Type B pancreatic cell (in vitro differentiated cells): ENCODE measurements at regions not wholly inside any gene's neighbourhood (a gene's known extent, or its start where the extent isn't known, plus 50 kb on each side); places are given as distances from the start of the nearest gene placed in this dataset.

ENCODE experiments used
- DNase-seq: peaks from one replicate; pipeline ENCODE4 v3.0.0; 2021; ENCODE audit warnings: mixed read lengths; ENCODE audit not compliant: unreplicated experiment; ENCODE audit errors: extremely low spot score
- H3K27ac Mint-ChIP-seq: 2 replicates; pipeline ENCODE4 v1.8.0; 2021; ENCODE audit warnings: mild to moderate bottlenecking, mixed read lengths
- H3K27me3 Mint-ChIP-seq: 2 replicates; pipeline ENCODE4 v1.8.0; 2021; ENCODE audit warnings: mixed read lengths
- H3K36me3 Mint-ChIP-seq: 2 replicates; pipeline ENCODE4 v1.8.0; 2021; ENCODE audit warnings: mixed read lengths
- H3K4me1 Mint-ChIP-seq: one replicate; pipeline ENCODE4 v1.8.0; 2021; ENCODE audit warnings: mixed read lengths; ENCODE audit not compliant: unreplicated experiment
- H3K4me3 Mint-ChIP-seq: 2 replicates; pipeline ENCODE4 v1.8.0; 2021; ENCODE audit warnings: mild to moderate bottlenecking, mixed read lengths
- H3K9me3 Mint-ChIP-seq: 2 replicates; pipeline ENCODE4 v1.8.0; 2021; ENCODE audit warnings: mixed read lengths
- TF ChIP-seq, protein P1 (sequence below): fragments of 200-600 bp; sonication (generic); conservative IDR thresholded peaks from 2 replicates; pipeline ENCODE4 v1.5.0; 2021; ENCODE audit warnings: antibody characterized with exemption, mild to moderate bottlenecking

DNA sequence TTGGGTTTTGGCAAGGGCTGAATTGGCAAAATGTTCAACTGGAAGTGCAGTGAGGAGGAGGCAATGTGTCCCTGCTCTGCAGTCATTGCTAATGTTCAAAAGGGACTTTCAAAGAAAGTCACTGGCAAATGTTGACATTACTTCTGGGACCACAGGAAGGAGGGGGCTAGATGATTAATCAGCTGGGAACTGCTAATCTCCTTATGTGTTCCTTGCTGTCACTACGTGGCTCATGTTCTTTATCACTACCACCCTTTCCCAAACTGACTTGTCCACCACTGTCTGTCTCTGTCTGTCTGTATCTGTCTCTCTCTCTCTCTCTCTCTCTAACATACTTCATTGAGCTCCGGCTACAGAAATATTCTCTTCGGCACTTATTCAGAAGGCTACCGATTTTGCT, 86.9 kb upstream of the MTPN start:
- DNase-seq: no peak
- TF ChIP-seq, protein P1, sequence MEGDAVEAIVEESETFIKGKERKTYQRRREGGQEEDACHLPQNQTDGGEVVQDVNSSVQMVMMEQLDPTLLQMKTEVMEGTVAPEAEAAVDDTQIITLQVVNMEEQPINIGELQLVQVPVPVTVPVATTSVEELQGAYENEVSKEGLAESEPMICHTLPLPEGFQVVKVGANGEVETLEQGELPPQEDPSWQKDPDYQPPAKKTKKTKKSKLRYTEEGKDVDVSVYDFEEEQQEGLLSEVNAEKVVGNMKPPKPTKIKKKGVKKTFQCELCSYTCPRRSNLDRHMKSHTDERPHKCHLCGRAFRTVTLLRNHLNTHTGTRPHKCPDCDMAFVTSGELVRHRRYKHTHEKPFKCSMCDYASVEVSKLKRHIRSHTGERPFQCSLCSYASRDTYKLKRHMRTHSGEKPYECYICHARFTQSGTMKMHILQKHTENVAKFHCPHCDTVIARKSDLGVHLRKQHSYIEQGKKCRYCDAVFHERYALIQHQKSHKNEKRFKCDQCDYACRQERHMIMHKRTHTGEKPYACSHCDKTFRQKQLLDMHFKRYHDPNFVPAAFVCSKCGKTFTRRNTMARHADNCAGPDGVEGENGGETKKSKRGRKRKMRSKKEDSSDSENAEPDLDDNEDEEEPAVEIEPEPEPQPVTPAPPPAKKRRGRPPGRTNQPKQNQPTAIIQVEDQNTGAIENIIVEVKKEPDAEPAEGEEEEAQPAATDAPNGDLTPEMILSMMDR: no peak
- Mint-ChIP-seq H3K27ac (no peak overlapping the region), H3K9me3 (peaks cover under 1% of the 10 kb centered on the region), H3K36me3 (peaks cover 4% of the 10 kb centered on the region), H3K4me3 (no peak overlapping the region), H3K27me3 (peaks cover 4% of the 10 kb centered on the region), H3K4me1 (peaks cover 18% of the 10 kb centered on the region)

DNA sequence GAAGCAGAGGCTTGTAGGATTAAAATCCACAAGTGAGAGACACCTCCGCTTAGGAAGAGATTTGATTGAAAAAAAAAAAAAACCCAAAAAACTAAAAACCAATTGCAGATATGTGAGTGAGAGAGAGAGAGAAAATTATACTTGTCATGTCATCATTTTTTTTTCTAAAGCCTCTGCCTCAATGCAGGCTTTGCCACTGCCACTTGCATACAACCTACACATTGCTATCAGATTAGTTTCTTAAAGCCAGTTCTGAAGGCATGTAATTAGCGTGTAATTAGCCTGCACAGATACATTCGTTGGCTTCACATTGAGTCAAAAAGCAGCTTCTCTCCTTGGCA, 86.1 kb upstream of the MTPN start:
- Mint-ChIP-seq H3K4me1 (peaks cover 26% of the 10 kb centered on the region), H3K27me3 (peaks cover 4% of the 10 kb centered on the region), H3K4me3 (no peak overlapping the region), H3K9me3 (peaks cover 4% of the 10 kb centered on the region), H3K36me3 (peaks cover 4% of the 10 kb centered on the region), H3K27ac (no peak overlapping the region)
- no peak for DNase-seq
- TF ChIP-seq, protein P1: no peak

DNA sequence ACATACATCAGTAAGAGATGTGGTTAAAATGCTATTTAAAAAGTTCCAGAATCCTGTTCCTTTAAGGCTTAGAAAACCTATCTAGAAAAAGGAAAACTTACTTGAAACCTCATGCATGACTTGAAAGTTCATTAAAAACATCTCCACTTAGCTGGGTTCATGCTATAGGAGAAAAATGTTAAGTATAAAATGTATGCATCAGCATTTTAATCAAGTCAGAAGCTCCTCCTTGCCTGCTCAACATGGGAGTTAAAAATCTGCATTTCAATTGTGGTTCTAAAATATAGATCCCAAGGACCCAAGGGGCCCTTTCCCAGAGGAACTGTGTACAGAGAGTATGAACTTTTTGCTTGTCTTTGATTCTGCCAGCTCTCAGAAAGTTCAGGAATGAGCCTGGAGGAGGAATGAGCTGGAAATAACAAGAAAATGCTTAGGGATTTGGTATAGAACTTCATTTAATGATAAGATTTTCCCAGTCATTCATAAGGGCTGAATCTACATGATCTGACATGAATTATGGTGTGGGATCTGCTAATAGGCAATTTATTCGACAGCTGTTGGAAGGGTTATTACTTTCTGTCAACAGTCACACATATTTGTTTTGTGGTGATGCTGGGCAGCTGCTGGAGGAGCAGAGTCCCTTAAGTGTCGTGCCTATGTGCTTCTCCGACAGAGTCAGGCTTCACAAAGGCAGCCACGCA, 85.6 kb upstream of the MTPN start:
- Mint-ChIP-seq H3K4me1 (peaks cover 30% of the 10 kb centered on the region), H3K9me3 (peaks cover 4% of the 10 kb centered on the region), H3K27ac (no peak overlapping the region), H3K36me3 (peaks cover 4% of the 10 kb centered on the region), H3K27me3 (peaks cover 4% of the 10 kb centered on the region), H3K4me3 (no peak overlapping the region)
- TF ChIP-seq, protein P1: no peak
- DNase-seq: no peak

DNA sequence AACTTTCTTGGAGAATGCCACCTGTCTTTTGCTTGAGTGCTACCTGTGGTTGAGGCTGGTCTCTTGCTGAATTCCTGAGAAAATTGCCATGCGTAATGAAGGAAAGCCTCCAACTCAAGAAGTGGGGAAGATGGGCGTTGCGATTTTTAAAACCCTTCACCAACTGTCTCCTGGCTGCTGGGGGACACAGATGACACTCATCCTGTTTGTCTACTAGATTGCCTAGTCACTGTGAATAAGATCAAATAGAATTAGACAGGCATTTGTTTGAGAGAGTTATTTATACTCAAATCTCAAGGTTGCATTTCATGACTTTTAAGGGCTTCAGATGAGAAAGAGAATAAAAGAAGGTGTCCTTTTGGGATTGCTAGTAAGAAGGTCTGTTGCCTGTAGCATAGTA, 84.3 kb upstream of the MTPN start:
- peaks cover 4% of the 10 kb centered on the region for H3K36me3 Mint-ChIP-seq
- H3K4me1 Mint-ChIP-seq: peaks cover 35% of the 10 kb centered on the region
- no peak overlapping the region for H3K27ac Mint-ChIP-seq
- TF ChIP-seq, protein P1: no peak
- H3K4me3 Mint-ChIP-seq: no peak overlapping the region
- H3K9me3 Mint-ChIP-seq: peaks cover 8% of the 10 kb centered on the region
- H3K27me3 Mint-ChIP-seq: peaks cover 4% of the 10 kb centered on the region
- no peak for DNase-seq

DNA sequence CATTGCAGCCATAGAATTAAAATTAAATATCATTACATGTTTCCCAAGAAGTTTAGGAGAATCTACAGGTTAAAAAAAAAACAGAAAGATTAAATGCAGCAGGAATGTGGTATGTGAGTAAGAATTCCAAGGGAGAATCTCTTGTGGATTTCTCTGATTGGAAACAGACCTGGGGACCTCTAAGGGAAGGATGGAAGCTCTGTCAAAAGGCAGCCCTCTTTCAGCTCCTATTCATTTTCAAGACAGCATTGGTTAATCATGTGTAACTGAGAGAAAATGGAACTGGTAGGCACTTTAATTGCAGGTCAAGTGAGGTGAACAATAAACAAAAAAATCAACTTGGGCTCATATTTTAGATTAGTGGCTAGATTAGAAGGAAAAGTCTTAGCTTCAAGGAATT, 81.4 kb upstream of the MTPN start:
- Mint-ChIP-seq H3K36me3 (no peaks in the 10 kb centered on the region), H3K27ac (peak overlapping the region; percentile 10), H3K9me3 (peaks cover 8% of the 10 kb centered on the region), H3K27me3 (peaks cover 4% of the 10 kb centered on the region), H3K4me1 (peaks cover 28% of the 10 kb centered on the region), H3K4me3 (no peak overlapping the region)
- DNase-seq: no peak
- TF ChIP-seq, protein P1: no peak
